Effector memory CD8-positive, alpha-beta T cell (primary cell): ENCODE measurements at regions not wholly inside any gene's neighbourhood (a gene's known extent, or its start where the extent isn't known, plus 50 kb on each side); places are given as distances from the start of the nearest gene placed in this dataset.

ENCODE experiments used
- ATAC-seq: fragments of 150-1000 bp; cut with Tn5 transposase; replicated peaks from 2 replicates; pipeline ENCODE4 v1.10.0; 2021; ENCODE audit warnings: mild to moderate bottlenecking, moderate library complexity
- DNase-seq, 3 experiments: peaks; one replicate each; pipeline ENCODE4 v3.0.0; 2021
- H3K27ac Mint-ChIP-seq, 2 donors: one replicate each; pipeline ENCODE4 v1.8.0; 2022; ENCODE audit warnings: mild to moderate bottlenecking in 2 of 2, mixed read lengths in 2 of 2, moderate library complexity in 2 of 2
- H3K27me3 Mint-ChIP-seq, 2 donors: one replicate each; pipeline ENCODE4 v1.8.0; 2022; ENCODE audit warnings: mixed read lengths in 2 of 2
- H3K36me3 Mint-ChIP-seq: one replicate; pipeline ENCODE4 v1.8.0; 2022; ENCODE audit warnings: mild to moderate bottlenecking, moderate library complexity, mixed read lengths; ENCODE audit not compliant: insufficient read depth
- H3K4me1 Mint-ChIP-seq, 2 donors: one replicate each; pipeline ENCODE4 v1.8.0; 2022; ENCODE audit warnings: low read depth in 2 of 2, mixed read lengths in 2 of 2
- H3K4me3 Mint-ChIP-seq, 2 donors: one replicate each; pipeline ENCODE4 v1.8.0; 2022; ENCODE audit warnings: mild to moderate bottlenecking in 2 of 2, mixed read lengths in 2 of 2, moderate library complexity in 2 of 2
- H3K9me3 Mint-ChIP-seq, 2 donors: one replicate each; pipeline ENCODE4 v1.8.0; 2022; ENCODE audit warnings: mixed read lengths in 2 of 2

DNA sequence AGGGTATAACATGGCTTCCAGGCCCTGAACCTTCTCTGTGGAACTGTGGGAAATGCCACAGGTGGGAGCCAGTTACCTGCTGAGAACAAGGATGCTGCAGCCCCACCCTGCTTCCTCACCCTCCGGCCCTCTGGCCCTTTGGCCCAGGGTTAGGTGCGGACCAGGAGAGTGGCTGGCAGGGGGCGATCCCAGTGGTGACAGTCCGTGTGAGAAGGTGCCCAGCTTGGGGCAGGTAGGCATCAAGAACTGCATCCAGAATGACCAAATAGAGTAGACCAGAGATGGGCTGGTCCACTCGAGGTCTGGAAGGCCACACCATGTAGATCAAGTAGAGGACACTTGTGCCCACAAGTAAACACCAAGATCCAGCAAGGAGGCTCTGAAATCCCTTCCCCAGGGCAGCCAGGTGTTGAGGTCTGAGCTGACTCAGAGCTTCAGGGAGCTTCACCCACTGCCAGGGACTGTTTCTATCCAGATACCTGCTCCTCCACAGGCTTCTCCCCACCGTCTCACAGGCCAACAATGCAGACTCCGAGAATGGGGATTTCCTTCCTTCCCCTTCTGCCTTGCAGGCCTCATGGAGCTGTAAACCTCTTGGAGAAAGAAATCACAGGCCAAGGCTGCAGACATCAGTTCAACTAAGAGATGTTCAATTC lies 61.4 kb upstream of the ZSWIM6 start:
- H3K27ac Mint-ChIP-seq, result no peak overlapping the region
- H3K9me3 Mint-ChIP-seq, result no peaks in the 10 kb centered on the region
- DNase-seq (no peak), ATAC-seq (no peak)
- H3K36me3 Mint-ChIP-seq, result peaks cover 2% of the 10 kb centered on the region
- H3K4me3 Mint-ChIP-seq, result no peak overlapping the region
- peaks cover 12 to 16% of the 10 kb centered on the region in 2 donors for H3K27me3 Mint-ChIP-seq
- peaks cover 3 to 5% of the 10 kb centered on the region in 2 donors for H3K4me1 Mint-ChIP-seq

DNA sequence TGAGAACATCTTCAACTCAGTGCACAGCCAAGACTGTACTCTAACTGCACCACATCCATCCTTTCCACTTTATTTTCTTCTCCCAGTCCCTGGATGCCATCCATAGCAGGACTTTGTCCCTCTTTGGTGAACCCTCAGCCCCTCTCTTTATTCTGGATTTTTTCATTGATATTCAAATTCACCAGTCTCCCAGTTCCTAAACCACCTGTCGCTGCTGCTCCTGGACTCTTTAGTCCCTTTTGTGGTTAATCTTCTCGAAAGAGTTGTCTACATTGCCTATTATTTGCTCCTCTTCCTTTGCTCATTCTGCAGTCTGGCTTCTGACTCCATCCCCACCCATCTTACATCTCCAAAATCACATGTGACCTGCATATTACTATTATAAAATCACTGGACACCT lies 59.4 kb upstream of the ZSWIM6 start:
- ATAC-seq (no peak), DNase-seq (no peak)
- Mint-ChIP-seq H3K9me3 (no peaks in the 10 kb centered on the region), H3K27ac (no peak overlapping the region), H3K36me3 (peaks cover 2% of the 10 kb centered on the region), H3K4me1 (peaks cover 11 to 12% of the 10 kb centered on the region in 2 donors), H3K27me3 (peaks cover 0 to 6% of the 10 kb centered on the region in 2 donors), H3K4me3 (no peak overlapping the region)

DNA sequence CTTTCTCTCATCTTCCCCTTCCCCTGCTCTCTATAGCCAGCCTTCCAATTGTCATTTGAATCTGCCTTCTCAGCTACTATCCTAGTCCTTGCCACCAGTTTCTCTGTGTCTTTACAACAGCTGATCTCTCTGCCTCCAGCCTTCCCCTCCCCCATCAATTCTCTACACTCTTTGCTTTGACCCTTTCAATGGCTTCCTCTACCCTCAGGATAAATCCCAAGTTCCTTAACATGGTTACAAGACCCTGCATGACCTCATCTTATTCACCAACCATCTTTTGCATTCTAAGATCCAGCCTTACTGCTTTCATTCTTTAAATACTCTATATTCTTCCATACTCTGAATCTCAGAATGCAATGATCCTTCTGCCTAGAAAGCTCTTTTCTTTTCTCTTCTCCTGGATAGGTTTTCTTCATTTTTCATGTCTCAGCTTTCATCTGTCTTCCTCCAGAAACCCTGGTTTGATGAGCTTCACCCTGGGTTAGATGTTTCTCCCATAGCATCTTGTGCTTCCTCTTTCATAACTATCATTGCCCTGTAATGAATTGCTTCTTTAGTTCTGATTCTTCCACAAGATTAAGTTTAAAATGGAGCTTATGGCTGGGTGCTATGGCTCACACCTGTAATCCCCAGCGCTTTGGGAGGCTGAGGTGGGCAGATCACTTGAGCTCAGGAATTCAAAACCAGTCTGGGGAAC lies 58.6 kb upstream of the ZSWIM6 start:
- no peak for DNase-seq
- Mint-ChIP-seq H3K4me3 (no peak overlapping the region), H3K4me1 (peaks cover 11 to 12% of the 10 kb centered on the region in 2 donors), H3K27me3 (no peaks in the 10 kb centered on the region), H3K9me3 (no peaks in the 10 kb centered on the region), H3K27ac (no peak overlapping the region), H3K36me3 (peaks cover 2% of the 10 kb centered on the region)
- no peak for ATAC-seq

DNA sequence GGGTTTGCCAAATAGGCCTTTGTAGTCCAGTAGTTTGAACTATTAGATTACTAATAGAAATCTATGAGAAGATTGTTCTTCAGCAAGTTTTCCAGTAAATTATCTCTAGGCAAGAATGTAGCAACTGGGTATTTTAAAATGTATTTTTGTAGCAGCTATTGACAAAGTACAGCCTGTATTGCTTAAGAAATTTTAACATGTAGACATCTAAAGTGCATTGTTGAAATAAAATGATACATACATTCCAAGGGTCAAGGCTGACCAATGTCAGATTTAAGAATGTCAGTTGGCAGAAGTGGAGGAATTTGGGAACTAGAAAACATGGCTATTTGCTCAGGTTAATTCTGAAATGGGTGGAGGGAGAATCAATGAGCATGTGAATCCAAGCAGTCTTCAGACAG lies 57.5 kb upstream of the ZSWIM6 start:
- DNase-seq, result no peak

DNA sequence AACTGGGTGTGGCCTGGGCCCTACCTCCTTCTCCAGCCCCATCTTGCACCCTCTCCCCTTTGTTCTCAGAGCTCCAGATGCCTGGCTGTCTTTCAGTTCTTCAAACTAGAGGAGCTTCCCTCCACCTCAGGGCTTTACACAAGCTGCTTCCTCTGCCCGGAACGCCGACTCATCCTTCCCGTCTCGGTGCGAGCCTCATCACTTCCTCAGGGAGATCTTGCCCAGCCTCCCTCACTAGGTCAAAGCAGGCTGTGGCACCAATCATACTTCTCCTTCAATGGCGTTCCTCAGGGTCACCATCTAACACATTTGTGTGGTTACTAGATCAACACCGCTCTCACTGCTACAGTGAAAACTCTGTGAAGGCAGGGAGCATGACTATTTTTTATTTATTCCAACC lies 56.2 kb upstream of the ZSWIM6 start:
- Mint-ChIP-seq H3K27ac (no peak overlapping the region), H3K4me1 (peaks cover 10 to 11% of the 10 kb centered on the region in 2 donors), H3K4me3 (no peak overlapping the region), H3K27me3 (no peaks in the 10 kb centered on the region), H3K36me3 (peaks cover 2% of the 10 kb centered on the region), H3K9me3 (no peaks in the 10 kb centered on the region)
- DNase-seq (no peak), ATAC-seq (peak; percentile 35)

More for the DNA sequence above, 57.5 kb upstream of the ZSWIM6 start:
- Mint-ChIP-seq H3K27ac (no peak overlapping the region), H3K4me3 (no peak overlapping the region), H3K4me1 (peaks cover 6 to 10% of the 10 kb centered on the region in 2 donors), H3K9me3 (no peaks in the 10 kb centered on the region), H3K27me3 (no peaks in the 10 kb centered on the region), H3K36me3 (peaks cover 2% of the 10 kb centered on the region)
- no peak for ATAC-seq

DNA sequence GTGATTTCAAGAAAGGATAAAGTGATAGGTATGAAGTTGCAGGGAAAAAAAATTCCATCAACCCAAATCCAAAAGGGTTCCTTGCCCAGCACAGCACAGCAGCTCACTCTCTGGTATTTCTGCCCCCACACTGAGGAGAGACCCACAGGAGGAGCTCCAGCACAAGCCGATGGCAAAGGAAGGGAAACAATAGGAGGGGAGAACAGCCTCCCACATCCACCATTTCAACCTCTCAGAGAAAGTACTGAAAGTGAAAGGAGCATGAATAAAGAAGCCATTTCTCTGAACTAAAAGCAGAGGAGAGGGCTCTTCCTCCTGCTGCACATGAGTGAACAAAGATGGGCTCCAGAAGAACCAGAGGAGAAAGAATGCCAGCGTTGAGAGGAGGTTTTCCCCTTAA lies 54.9 kb upstream of the ZSWIM6 start:
- peak; percentile 31 for ATAC-seq
- H3K27ac Mint-ChIP-seq, result peak overlapping the region in 1 of 2 donors; percentile 1

DNA sequence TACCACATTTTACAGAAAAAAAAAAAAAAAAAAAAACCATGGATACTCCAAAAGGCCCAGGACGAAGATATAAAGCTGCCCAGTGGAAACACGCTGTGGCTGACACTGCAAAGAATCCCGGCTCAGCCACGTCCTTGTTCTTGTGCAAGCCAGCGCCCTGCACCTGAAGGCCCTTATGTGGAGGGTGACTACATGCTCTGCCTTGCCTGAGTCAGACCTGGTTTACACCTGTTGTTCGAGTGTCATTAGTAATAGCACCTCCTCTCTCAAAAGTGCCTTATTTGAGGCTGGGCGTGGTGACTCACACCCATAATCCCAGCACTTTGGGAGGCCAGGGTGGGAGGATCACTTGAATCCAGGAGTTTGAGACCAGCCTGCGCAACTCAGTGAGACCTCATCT lies 54.3 kb upstream of the ZSWIM6 start:
- Mint-ChIP-seq H3K9me3 (no peaks in the 10 kb centered on the region), H3K27ac (peak overlapping the region in 1 of 2 donors; percentile 1), H3K27me3 (no peaks in the 10 kb centered on the region), H3K36me3 (no peaks in the 10 kb centered on the region), H3K4me1 (peaks cover 10 to 11% of the 10 kb centered on the region in 2 donors), H3K4me3 (peak overlapping the region; percentile 22 to 58)
- ATAC-seq, result no peak
- DNase-seq, result no peak

More for the DNA sequence above, 54.9 kb upstream of the ZSWIM6 start:
- Mint-ChIP-seq H3K9me3 (no peaks in the 10 kb centered on the region), H3K4me1 (peaks cover 10 to 11% of the 10 kb centered on the region in 2 donors), H3K27me3 (no peaks in the 10 kb centered on the region), H3K36me3 (peaks cover under 1% of the 10 kb centered on the region), H3K4me3 (peak overlapping the region; percentile 22 to 58)
- no peak for DNase-seq

DNA sequence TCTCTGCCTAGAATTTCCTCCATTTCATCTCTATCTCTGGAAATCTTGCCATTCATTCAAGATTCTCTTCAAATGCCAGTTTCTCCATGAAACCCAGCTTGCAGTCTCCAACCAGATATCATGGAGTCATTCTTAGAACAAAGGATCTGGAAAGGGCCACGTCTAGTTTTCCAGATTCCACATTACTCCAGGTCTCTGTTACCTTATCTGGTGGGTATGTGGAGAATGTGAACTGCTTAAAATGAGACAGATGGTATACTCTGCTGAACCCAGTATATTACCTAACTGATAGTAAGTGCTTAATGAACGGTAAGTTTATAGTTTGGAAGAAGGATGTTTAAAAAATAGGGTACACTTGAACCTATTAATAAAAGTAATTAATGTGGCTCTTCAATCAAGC lies 52.3 kb upstream of the ZSWIM6 start:
- DNase-seq, result no peak
- Mint-ChIP-seq H3K9me3 (no peaks in the 10 kb centered on the region), H3K27me3 (no peaks in the 10 kb centered on the region), H3K4me3 (no peak overlapping the region), H3K27ac (no peak overlapping the region), H3K36me3 (no peaks in the 10 kb centered on the region), H3K4me1 (peaks cover 10 to 11% of the 10 kb centered on the region in 2 donors)
- ATAC-seq, result no peak

DNA sequence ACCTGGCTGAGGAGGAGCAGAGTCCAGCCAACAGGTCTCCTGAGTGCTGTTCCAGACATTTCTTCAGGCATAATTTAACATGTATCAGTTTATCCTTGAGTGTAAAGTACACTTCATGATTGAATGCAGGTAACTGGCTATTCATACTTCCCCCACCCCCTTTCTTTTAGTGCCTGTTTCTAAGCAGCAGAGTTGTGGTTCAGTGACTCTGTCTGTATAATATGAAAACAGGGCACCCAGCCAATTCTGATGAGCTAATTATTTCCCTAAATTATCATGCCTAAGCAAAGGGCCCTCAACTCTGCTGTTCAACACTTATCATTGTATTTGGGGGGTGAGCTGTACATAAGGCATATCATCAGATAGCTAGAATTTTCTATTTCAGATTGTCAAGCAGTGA lies 51.9 kb upstream of the ZSWIM6 start:
- H3K27me3 Mint-ChIP-seq, result no peaks in the 10 kb centered on the region
- H3K27ac Mint-ChIP-seq, result no peak overlapping the region
- H3K4me1 Mint-ChIP-seq, result peaks cover 10 to 11% of the 10 kb centered on the region in 2 donors
- peak; percentile 33 for ATAC-seq
- H3K36me3 Mint-ChIP-seq, result no peaks in the 10 kb centered on the region
- H3K4me3 Mint-ChIP-seq, result no peak overlapping the region
- DNase-seq, result no peak
- no peaks in the 10 kb centered on the region for H3K9me3 Mint-ChIP-seq

DNA sequence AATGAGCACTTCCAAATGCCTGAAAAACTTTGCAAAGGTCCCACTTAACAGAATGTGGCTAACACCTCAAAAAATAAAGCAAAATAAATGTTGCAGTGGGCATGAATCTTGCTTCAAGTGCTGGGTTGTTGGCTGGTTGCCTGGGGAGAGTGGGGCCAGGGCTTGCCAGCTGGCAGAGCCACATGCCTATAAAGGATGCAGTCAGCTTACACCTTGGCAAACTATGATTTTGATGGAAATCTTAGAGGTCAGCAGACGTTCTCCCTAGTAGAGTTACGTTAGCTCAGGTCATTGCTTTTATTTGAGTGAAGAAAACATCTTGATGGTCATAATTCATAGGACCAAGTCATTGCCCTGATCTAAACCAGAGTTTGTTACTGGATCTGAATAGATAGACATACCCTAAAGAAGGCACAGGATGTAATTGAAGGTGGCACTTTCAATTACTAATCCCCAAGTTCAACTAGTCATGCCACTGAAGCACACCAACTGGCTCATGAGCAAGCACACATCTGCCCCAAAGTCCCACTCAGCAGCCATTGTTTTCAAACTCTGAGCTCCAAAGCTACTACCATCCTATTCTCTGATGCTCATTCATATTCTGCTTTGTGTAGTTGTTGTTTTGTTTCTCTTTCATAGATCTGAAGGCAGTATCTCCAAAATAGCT lies 51.2 kb upstream of the ZSWIM6 start:
- Mint-ChIP-seq H3K4me1 (peaks cover 7 to 11% of the 10 kb centered on the region in 2 donors), H3K27me3 (no peaks in the 10 kb centered on the region), H3K9me3 (no peaks in the 10 kb centered on the region), H3K36me3 (no peaks in the 10 kb centered on the region), H3K27ac (no peak overlapping the region), H3K4me3 (no peak overlapping the region)
- ATAC-seq (peak; percentile 46), DNase-seq (no peak)

DNA sequence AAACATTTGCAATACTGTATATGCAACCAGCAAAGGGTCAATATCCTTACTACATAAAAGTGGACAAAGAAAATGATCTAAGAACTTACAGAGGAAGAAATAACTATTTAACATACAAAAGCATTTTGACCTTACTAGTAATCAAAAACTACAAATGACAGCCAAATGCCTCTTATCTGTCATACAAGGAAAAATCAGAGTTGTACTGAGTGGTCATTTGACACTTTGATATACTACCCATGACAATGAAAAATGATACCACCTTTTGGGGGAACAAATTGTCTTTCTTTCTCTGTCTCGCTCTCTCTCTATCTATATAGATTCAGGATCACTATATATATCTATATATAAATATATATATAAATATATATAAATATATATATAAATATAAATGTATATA lies 50.4 kb upstream of the ZSWIM6 start:
- Mint-ChIP-seq H3K4me3 (no peak overlapping the region), H3K27ac (no peak overlapping the region), H3K27me3 (no peaks in the 10 kb centered on the region), H3K36me3 (peaks cover 3% of the 10 kb centered on the region), H3K4me1 (peaks cover 5 to 11% of the 10 kb centered on the region in 2 donors), H3K9me3 (no peaks in the 10 kb centered on the region)
- DNase-seq (no peak), ATAC-seq (no peak)
